ENCODE measurements at regions not wholly inside any gene's neighbourhood (a gene's known extent, or its start where the extent isn't known, plus 50 kb on each side); places are given as distances from the start of the nearest gene placed in this dataset.

DNA sequence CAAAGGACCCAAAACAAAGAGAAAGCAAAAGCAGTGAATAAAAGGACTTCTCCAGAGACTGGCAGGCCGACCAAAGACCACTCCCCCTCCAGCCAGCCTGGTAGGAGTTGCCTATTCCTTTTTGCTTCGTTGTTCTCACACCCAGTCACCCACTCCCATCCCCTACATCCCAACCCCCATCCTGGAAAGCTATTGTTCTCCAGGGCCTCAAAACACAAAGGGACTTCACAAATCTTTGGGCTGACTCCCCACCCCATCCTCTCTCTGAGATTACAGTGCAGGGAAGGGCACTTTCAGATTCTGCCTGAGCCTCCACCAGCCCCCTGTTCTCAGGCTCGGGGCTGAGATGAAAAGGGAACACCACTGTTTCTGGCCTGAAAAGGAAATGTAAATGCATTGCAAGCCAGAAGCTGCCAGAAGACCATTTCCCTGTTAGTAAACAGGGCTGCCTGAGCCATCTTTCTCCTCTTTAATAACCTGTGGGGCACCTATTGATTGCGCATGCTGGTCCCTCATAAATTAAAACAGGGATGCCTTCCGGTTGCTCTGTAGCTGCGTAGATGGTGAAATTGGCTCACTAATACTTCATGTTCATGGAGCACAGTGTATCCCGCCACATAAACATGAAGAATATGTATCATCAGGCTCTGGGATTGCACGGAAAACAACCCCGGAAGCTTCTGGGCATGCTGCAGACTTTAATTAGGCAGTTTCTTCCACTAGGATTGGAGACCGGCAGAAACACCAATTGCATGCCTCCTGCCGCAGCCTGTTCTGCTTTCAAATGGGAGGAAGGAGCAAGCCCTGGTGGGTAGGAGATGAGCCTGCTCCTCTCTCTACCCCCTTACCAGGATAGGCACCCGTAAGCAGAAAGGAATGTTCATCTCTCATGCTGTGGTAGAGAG is 130.3 kb upstream of the FUT8 start:
- TF ChIP-seq POLR2A (IDR thresholded peaks at IDR 0.05; ENCODE audit: extremely low read depth, insufficient read length) (no peak), MYC (IDR thresholded peaks at IDR 0.05; ENCODE audit: low read depth, low read length) (no peak)
- TF ChIP-seq, protein P1, sequence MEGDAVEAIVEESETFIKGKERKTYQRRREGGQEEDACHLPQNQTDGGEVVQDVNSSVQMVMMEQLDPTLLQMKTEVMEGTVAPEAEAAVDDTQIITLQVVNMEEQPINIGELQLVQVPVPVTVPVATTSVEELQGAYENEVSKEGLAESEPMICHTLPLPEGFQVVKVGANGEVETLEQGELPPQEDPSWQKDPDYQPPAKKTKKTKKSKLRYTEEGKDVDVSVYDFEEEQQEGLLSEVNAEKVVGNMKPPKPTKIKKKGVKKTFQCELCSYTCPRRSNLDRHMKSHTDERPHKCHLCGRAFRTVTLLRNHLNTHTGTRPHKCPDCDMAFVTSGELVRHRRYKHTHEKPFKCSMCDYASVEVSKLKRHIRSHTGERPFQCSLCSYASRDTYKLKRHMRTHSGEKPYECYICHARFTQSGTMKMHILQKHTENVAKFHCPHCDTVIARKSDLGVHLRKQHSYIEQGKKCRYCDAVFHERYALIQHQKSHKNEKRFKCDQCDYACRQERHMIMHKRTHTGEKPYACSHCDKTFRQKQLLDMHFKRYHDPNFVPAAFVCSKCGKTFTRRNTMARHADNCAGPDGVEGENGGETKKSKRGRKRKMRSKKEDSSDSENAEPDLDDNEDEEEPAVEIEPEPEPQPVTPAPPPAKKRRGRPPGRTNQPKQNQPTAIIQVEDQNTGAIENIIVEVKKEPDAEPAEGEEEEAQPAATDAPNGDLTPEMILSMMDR (IDR thresholded peaks at IDR 0.05; ENCODE audit: low read depth, low read length) = no peak
- TF ChIP-seq, protein P2, sequence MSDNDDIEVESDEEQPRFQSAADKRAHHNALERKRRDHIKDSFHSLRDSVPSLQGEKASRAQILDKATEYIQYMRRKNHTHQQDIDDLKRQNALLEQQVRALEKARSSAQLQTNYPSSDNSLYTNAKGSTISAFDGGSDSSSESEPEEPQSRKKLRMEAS (IDR thresholded peaks at IDR 0.05; ENCODE audit: low read depth, low read length) = no peak

Data from NB4 (cell line).